ENCODE measurements at regions not wholly inside any gene's neighbourhood (a gene's known extent, or its start where the extent isn't known, plus 50 kb on each side); places are given as distances from the start of the nearest gene placed in this dataset.

GRCh38 chr15:39172380-39173281 lies 408.2 kb upstream of the THBS1 start:
- Mint-ChIP-seq H3K4me1 (peaks cover 9% of the 10 kb centered on the region), H3K27ac (no peak overlapping the region), H3K36me3 (no peaks in the 10 kb centered on the region), H3K27me3 (peaks cover 18% of the 10 kb centered on the region), H3K4me3 (no peak overlapping the region), H3K9me3 (no peaks in the 10 kb centered on the region)
- DNase-seq, result no peak

GRCh38 chr15:39173426-39173825 lies 407.5 kb upstream of the THBS1 start:
- DNase-seq, result no peak
- Mint-ChIP-seq H3K27ac (no peak overlapping the region), H3K4me3 (no peak overlapping the region), H3K9me3 (no peaks in the 10 kb centered on the region), H3K27me3 (peaks cover 21% of the 10 kb centered on the region), H3K4me1 (peaks cover 9% of the 10 kb centered on the region), H3K36me3 (no peaks in the 10 kb centered on the region)

- H3K4me3 Mint-ChIP-seq, result no peak overlapping the region
- DNase-seq, result no peak
- no peak overlapping the region for H3K27ac Mint-ChIP-seq
- peaks cover 9% of the 10 kb centered on the region for H3K4me1 Mint-ChIP-seq
- H3K27me3 Mint-ChIP-seq, result peaks cover 18% of the 10 kb centered on the region
- no peaks in the 10 kb centered on the region for H3K36me3 Mint-ChIP-seq
- no peaks in the 10 kb centered on the region for H3K9me3 Mint-ChIP-seq
These were observed 406.5 kb upstream of the THBS1 start for GRCh38 chr15:39174332-39174731.

- DNase-seq, result no peak
- peaks cover 9% of the 10 kb centered on the region for H3K4me1 Mint-ChIP-seq
- H3K9me3 Mint-ChIP-seq, result no peaks in the 10 kb centered on the region
- no peak overlapping the region for H3K27ac Mint-ChIP-seq
- H3K4me3 Mint-ChIP-seq, result no peak overlapping the region
- H3K36me3 Mint-ChIP-seq, result no peaks in the 10 kb centered on the region
- peaks cover 22% of the 10 kb centered on the region for H3K27me3 Mint-ChIP-seq
These were observed 404.8 kb upstream of the THBS1 start for GRCh38 chr15:39176030-39176429.

GRCh38 chr15:39177561-39177960 lies 403.3 kb upstream of the THBS1 start:
- H3K36me3 Mint-ChIP-seq, result no peaks in the 10 kb centered on the region
- no peak overlapping the region for H3K4me3 Mint-ChIP-seq
- H3K27me3 Mint-ChIP-seq, result peaks cover 26% of the 10 kb centered on the region
- no peaks in the 10 kb centered on the region for H3K9me3 Mint-ChIP-seq
- no peak overlapping the region for H3K27ac Mint-ChIP-seq
- no peak for DNase-seq
- H3K4me1 Mint-ChIP-seq, result no peaks in the 10 kb centered on the region

- Mint-ChIP-seq H3K4me1 (no peaks in the 10 kb centered on the region), H3K4me3 (no peak overlapping the region), H3K9me3 (no peaks in the 10 kb centered on the region), H3K27me3 (peaks cover 23% of the 10 kb centered on the region), H3K36me3 (no peaks in the 10 kb centered on the region), H3K27ac (no peak overlapping the region)
- no peak for DNase-seq
These were observed 400.8 kb upstream of the THBS1 start for GRCh38 chr15:39180030-39180429.

GRCh38 chr15:39180483-39180933 lies 400.4 kb upstream of the THBS1 start:
- no peaks in the 10 kb centered on the region for H3K4me1 Mint-ChIP-seq
- no peak overlapping the region for H3K4me3 Mint-ChIP-seq
- H3K27ac Mint-ChIP-seq, result no peak overlapping the region
- H3K27me3 Mint-ChIP-seq, result peaks cover 23% of the 10 kb centered on the region
- H3K36me3 Mint-ChIP-seq, result no peaks in the 10 kb centered on the region
- no peak for DNase-seq
- no peaks in the 10 kb centered on the region for H3K9me3 Mint-ChIP-seq

GRCh38 chr15:39181056-39181747 lies 399.7 kb upstream of the THBS1 start:
- Mint-ChIP-seq H3K27ac (no peak overlapping the region), H3K4me1 (no peaks in the 10 kb centered on the region), H3K9me3 (no peaks in the 10 kb centered on the region), H3K4me3 (no peak overlapping the region), H3K36me3 (no peaks in the 10 kb centered on the region), H3K27me3 (peaks cover 23% of the 10 kb centered on the region)
- no peak for DNase-seq

GRCh38 chr15:39181940-39182339 lies 398.9 kb upstream of the THBS1 start:
- Mint-ChIP-seq H3K4me1 (no peaks in the 10 kb centered on the region), H3K27ac (no peak overlapping the region), H3K27me3 (peaks cover 27% of the 10 kb centered on the region), H3K9me3 (no peaks in the 10 kb centered on the region), H3K4me3 (no peak overlapping the region), H3K36me3 (no peaks in the 10 kb centered on the region)
- DNase-seq, result no peak

GRCh38 chr15:39183164-39183881 lies 397.6 kb upstream of the THBS1 start:
- Mint-ChIP-seq H3K27ac (no peak overlapping the region), H3K9me3 (no peaks in the 10 kb centered on the region), H3K4me3 (no peak overlapping the region), H3K27me3 (peaks cover 29% of the 10 kb centered on the region), H3K36me3 (no peaks in the 10 kb centered on the region), H3K4me1 (no peaks in the 10 kb centered on the region)
- DNase-seq, result no peak

- Mint-ChIP-seq H3K4me3 (no peak overlapping the region), H3K9me3 (no peaks in the 10 kb centered on the region), H3K27me3 (peaks cover 21% of the 10 kb centered on the region), H3K36me3 (no peaks in the 10 kb centered on the region), H3K4me1 (no peaks in the 10 kb centered on the region), H3K27ac (no peak overlapping the region)
- no peak for DNase-seq
These were observed 396.0 kb upstream of the THBS1 start for GRCh38 chr15:39184701-39185390.

GRCh38 chr15:39188314-39188713 lies 392.6 kb upstream of the THBS1 start:
- H3K9me3 Mint-ChIP-seq, result no peaks in the 10 kb centered on the region
- peaks cover 20% of the 10 kb centered on the region for H3K27me3 Mint-ChIP-seq
- H3K4me3 Mint-ChIP-seq, result no peak overlapping the region

GRCh38 chr15:39188930-39189329 lies 391.9 kb upstream of the THBS1 start:
- Mint-ChIP-seq H3K9me3 (no peaks in the 10 kb centered on the region), H3K4me1 (no peaks in the 10 kb centered on the region), H3K27me3 (peaks cover 20% of the 10 kb centered on the region)

More at GRCh38 chr15:39188314-39188713, 392.6 kb upstream of the THBS1 start:
- no peak overlapping the region for H3K27ac Mint-ChIP-seq
- no peak for DNase-seq
- H3K4me1 Mint-ChIP-seq, result no peaks in the 10 kb centered on the region
- no peaks in the 10 kb centered on the region for H3K36me3 Mint-ChIP-seq

GRCh38 chr15:39191871-39192291 lies 389.0 kb upstream of the THBS1 start:
- H3K27me3 Mint-ChIP-seq, result peaks cover 20% of the 10 kb centered on the region
- H3K4me1 Mint-ChIP-seq, result no peaks in the 10 kb centered on the region
- H3K9me3 Mint-ChIP-seq, result no peaks in the 10 kb centered on the region
- DNase-seq, result no peak
- no peak overlapping the region for H3K27ac Mint-ChIP-seq
- H3K4me3 Mint-ChIP-seq, result no peak overlapping the region
- H3K36me3 Mint-ChIP-seq, result no peaks in the 10 kb centered on the region

More at GRCh38 chr15:39188930-39189329, 391.9 kb upstream of the THBS1 start:
- Mint-ChIP-seq H3K36me3 (no peaks in the 10 kb centered on the region), H3K4me3 (no peak overlapping the region), H3K27ac (no peak overlapping the region)
- no peak for DNase-seq
